IPS DF 6.9 (cell line): ENCODE measurements at regions not wholly inside any gene's neighbourhood (a gene's known extent, or its start where the extent isn't known, plus 50 kb on each side); places are given as distances from the start of the nearest gene placed in this dataset.

Source experiments
- DNase-seq: peaks from one replicate; pipeline ENCODE4 v3.0.0-alpha.2; 2013; ENCODE audit warnings: low read depth, low spot score
- H3K27ac ChIP-seq: one replicate; pipeline ENCODE4 v1.5.1; 2013; ENCODE audit warnings: low read length, control low read depth
- H3K27me3 ChIP-seq: 2 replicates; pipeline ENCODE4 v1.6.1; 2013; ENCODE audit warnings: mild to moderate bottlenecking, low read length; ENCODE audit not compliant: control insufficient read depth, insufficient read depth
- H3K36me3 ChIP-seq: 2 replicates; pipeline ENCODE4 v1.6.1; 2013; ENCODE audit warnings: low read length; ENCODE audit not compliant: control insufficient read depth, insufficient read depth
- H3K4me1 ChIP-seq: 2 replicates; pipeline ENCODE4 v1.6.1; 2013; ENCODE audit warnings: low read length; ENCODE audit not compliant: control insufficient read depth, insufficient read depth
- H3K4me3 ChIP-seq: 2 replicates; pipeline ENCODE4 v1.5.1; 2013; ENCODE audit warnings: mild to moderate bottlenecking, low read length
- H3K9me3 ChIP-seq: 2 replicates; pipeline ENCODE4 v1.6.1; 2013; ENCODE audit warnings: low read length, inconsistent platforms; ENCODE audit not compliant: control insufficient read depth, insufficient read depth
- WGBS: extraction: QIAGEN DNeasy Blood & Tissue Kit; methylation state at CpG from one replicate; pipeline ENCODE4 v1.1.7; 2013; ENCODE audit warnings: mixed read lengths, missing lambda C conversion rate; ENCODE audit not compliant: insufficient read length, insufficient coverage; 5-methylcytosine and 5-hydroxymethylcytosine counted together

- no peak overlapping the region for H3K27ac ChIP-seq
- no peak overlapping the region for H3K4me3 ChIP-seq
- H3K9me3 ChIP-seq: no peaks in the 10 kb centered on the region
- H3K27me3 ChIP-seq: no peaks in the 10 kb centered on the region
- no peaks in the 10 kb centered on the region for H3K36me3 ChIP-seq
- WGBS: no CpG with 5 or more reads among the region's 6 CpGs
- no peak for DNase-seq
- no peaks in the 10 kb centered on the region; the same call in 1 of the 2 replicates for H3K4me1 ChIP-seq
These were observed 330.6 kb downstream of the TENT4A start for GRCh38 chr5:7043797-7044196.

- Histone ChIP-seq H3K27me3 (no peaks in the 10 kb centered on the region), H3K4me1 (no peaks in the 10 kb centered on the region; the same call in 1 of the 2 replicates), H3K9me3 (no peaks in the 10 kb centered on the region), H3K36me3 (no peaks in the 10 kb centered on the region), H3K27ac (no peak overlapping the region), H3K4me3 (no peak overlapping the region)
- DNase-seq: no peak
- WGBS: no CpG with 5 or more reads among the region's 7 CpGs
These were observed 334.5 kb downstream of the TENT4A start for GRCh38 chr5:7047511-7048261.

- no CpG with 5 or more reads among the region's 1 CpG for WGBS
- no peak overlapping the region for H3K4me3 ChIP-seq
- no peak overlapping the region for H3K27ac ChIP-seq
- no peaks in the 10 kb centered on the region for H3K9me3 ChIP-seq
- no peaks in the 10 kb centered on the region for H3K27me3 ChIP-seq
- H3K36me3 ChIP-seq: no peaks in the 10 kb centered on the region
- H3K4me1 ChIP-seq: no peaks in the 10 kb centered on the region
- DNase-seq: no peak
These were observed 337.8 kb downstream of the TENT4A start for GRCh38 chr5:7050986-7051385.

- H3K36me3 ChIP-seq: no peaks in the 10 kb centered on the region
- H3K4me3 ChIP-seq: no peak overlapping the region
- H3K27me3 ChIP-seq: no peaks in the 10 kb centered on the region
- no peaks in the 10 kb centered on the region for H3K9me3 ChIP-seq
- H3K27ac ChIP-seq: no peak overlapping the region
- DNase-seq: no peak
- no peaks in the 10 kb centered on the region for H3K4me1 ChIP-seq
These were observed 339.9 kb downstream of the TENT4A start for GRCh38 chr5:7053125-7053524.

DNA sequence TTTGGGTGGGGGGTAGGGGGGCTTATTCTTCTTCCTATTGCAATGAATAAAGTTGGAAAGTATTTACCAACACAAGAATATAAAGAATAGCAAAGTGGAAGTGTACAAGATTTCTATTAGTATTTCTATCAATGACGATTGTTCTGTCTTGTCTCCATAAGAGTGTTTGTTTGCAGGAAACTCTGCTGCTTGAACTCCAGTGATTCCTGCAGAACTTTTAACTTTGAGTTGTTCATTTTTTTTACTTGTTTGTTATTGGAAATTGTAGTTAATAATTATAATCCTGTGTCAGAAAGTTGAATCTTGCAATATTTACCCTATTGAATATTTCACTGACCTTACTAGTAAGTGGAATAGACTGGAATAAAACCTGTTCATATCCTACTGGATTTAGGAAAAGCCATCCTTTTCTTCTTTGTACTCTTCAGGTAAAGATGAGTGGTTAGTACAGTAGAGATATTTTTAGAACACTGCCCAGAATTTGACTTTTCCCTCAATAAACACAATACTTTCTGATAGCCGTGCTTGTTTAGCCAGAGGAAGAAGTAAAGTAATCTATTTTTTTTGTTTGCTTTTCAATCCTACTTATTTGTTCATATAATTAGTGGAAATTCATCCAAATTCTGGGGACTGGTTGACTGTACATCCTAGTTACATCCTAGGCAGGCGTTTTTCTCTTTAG, 340.4 kb downstream of the TENT4A start:
- Histone ChIP-seq H3K36me3 (no peaks in the 10 kb centered on the region), H3K27me3 (no peaks in the 10 kb centered on the region), H3K27ac (no peak overlapping the region), H3K9me3 (no peaks in the 10 kb centered on the region), H3K4me1 (no peaks in the 10 kb centered on the region), H3K4me3 (no peak overlapping the region)
- no peak for DNase-seq
- WGBS: no CpG with 5 or more reads among the region's 3 CpGs

DNA sequence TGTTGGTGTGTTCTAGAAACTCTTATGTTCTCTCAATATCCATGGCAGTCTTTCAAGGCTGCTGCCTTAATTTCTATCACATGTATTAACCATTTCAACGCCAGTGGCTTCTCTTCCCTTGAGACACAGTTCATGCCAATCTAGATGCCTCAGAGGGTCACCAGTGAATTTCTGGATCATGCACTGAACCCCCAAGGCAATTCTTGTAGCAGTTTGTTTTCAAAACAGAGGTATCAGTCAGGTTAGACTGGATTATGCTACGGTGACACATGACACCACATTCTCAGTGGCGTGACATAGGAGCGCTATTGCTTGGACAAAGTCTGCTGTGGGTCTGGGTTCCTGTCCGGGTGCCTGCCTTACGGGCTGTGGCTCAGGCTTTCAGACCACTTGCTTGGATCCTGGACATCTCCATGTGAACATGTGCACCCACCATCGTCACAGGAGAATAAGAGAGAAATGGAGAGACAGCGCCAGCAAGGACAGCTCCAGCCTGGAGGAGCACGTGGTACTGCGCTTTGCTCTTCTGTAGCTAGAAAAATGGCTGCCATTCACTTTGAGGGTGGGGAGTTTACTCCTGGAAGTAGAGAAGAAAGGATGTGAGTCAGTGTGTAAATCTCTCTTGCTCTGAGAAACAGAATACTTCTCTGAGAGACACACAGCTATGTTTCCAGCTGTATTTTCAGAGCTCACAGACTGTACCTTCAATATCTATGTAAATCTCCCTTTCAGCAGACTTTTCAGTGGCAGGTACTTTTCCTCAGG, 329.3 kb upstream of the ADCY2 start:
- Histone ChIP-seq H3K27ac (no peak overlapping the region), H3K4me1 (no peaks in the 10 kb centered on the region), H3K27me3 (no peaks in the 10 kb centered on the region), H3K9me3 (no peaks in the 10 kb centered on the region), H3K4me3 (no peak overlapping the region), H3K36me3 (no peaks in the 10 kb centered on the region)
- WGBS: no CpG with 5 or more reads among the region's 10 CpGs
- DNase-seq: no peak

GRCh38 chr5:7068156-7068555, 327.8 kb upstream of the ADCY2 start:
- Histone ChIP-seq H3K4me1 (no peaks in the 10 kb centered on the region), H3K27me3 (no peaks in the 10 kb centered on the region), H3K36me3 (no peaks in the 10 kb centered on the region), H3K9me3 (no peaks in the 10 kb centered on the region), H3K4me3 (no peak overlapping the region), H3K27ac (no peak overlapping the region)
- WGBS: no CpG with 5 or more reads among the region's 6 CpGs
- no peak for DNase-seq

DNA sequence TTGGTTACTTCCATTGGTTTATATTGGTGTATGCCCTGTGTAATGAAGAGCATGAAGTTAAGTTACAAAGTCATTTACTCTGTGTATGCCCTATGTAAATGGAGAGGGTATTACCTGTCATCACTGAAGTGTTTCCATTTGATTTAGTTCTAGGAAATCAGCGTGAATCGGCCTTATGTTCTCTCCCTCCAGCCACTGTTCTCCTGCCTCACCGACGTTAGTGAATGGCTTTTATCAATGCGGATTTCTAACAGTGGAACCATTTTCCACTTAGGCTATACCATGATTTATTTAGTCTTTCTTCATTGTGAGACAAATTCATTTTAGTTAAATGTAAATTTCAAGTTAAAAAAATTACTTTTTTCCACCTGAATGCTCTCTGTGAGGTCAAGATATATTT, 327.0 kb upstream of the ADCY2 start:
- no peaks in the 10 kb centered on the region for H3K9me3 ChIP-seq
- no peak for DNase-seq
- H3K27ac ChIP-seq: no peak overlapping the region
- no peaks in the 10 kb centered on the region for H3K4me1 ChIP-seq
- H3K4me3 ChIP-seq: no peak overlapping the region
- no peaks in the 10 kb centered on the region for H3K27me3 ChIP-seq
- WGBS: no CpG with 5 or more reads among the region's 5 CpGs
- H3K36me3 ChIP-seq: no peaks in the 10 kb centered on the region

GRCh38 chr5:7072188-7072587, 323.8 kb upstream of the ADCY2 start:
- Histone ChIP-seq H3K9me3 (no peaks in the 10 kb centered on the region), H3K4me1 (no peaks in the 10 kb centered on the region), H3K27me3 (no peaks in the 10 kb centered on the region), H3K27ac (no peak overlapping the region), H3K36me3 (no peaks in the 10 kb centered on the region), H3K4me3 (no peak overlapping the region)
- no CpG with 5 or more reads among the region's 4 CpGs for WGBS
- DNase-seq: no peak

DNA sequence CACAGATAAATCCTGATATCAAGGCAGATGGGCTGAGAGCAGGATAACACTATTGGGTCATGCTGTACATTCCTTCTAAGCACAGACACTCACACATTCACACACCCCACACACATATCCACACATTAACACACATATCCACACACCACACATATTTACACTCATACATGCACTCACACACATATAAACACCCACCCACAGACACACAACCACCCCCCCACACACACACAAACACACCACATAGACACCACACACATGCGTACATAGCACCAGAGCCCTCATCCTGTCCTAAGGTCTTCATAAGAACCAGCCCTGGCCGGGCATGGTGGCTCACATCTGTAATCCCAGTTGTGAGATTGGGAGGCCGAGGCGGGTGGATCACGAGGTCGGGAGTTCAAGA, 322.3 kb upstream of the ADCY2 start:
- no peak overlapping the region for H3K27ac ChIP-seq
- no peaks in the 10 kb centered on the region for H3K27me3 ChIP-seq
- H3K36me3 ChIP-seq: no peaks in the 10 kb centered on the region
- no peaks in the 10 kb centered on the region for H3K9me3 ChIP-seq
- no peak overlapping the region for H3K4me3 ChIP-seq
- peaks cover 3% of the 10 kb centered on the region for H3K4me1 ChIP-seq
- no peak for DNase-seq
- no CpG with 5 or more reads among the region's 6 CpGs for WGBS
